GM19043 (cell line): ENCODE measurements at regions not wholly inside any gene's neighbourhood (a gene's known extent, or its start where the extent isn't known, plus 50 kb on each side); places are given as distances from the start of the nearest gene placed in this dataset.

Source experiments
- ATAC-seq: cut with Tn5 transposase; IDR thresholded peaks from one replicate; pipeline ENCODE4 v1.9.1; 2021; ENCODE audit warnings: low read depth; ENCODE audit not compliant: unreplicated experiment

DNA sequence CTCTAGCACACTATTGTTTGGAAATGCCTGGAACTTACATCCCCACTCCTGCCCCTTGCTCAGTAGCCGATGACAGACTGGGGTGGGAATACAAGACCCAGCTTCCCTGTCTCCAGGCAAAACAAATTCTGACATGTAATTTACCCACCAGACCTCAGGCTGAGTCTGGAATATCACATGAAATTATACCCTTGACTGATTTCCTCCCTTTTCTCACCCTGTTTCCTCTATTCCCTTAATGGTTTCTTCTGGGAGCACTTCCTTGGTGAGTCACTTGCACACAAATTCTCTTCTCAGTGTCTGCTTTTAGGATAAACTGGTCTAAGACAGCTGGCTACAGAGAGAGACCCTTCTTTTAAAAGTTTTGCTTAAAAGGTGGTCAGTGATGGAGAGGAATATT lies 65.8 kb upstream of the DIPK2B start:
- ATAC-seq = no peak

DNA sequence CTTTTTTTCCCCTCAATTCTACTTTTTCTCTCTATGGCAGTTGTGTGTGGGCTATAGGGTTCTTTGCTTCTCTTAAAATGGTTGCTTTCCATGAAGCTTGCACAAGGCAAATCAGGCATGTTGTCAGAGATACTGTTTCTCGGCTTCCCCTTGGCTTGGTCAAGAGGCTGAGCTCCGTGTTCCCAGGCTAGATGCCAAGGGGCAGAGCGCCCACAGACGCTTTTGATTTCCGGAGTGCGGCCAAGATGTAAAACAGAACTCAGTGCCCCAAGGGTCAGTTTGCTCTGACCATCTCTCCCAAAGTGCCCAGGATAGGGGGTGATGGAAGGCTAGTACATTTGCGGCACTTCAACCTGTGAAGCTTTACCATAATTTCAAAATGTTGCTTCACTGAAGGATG lies 64.2 kb upstream of the DIPK2B start:
- no peak for ATAC-seq

- ATAC-seq = no peak
Measured at GRCh38 chrX:45261471-45261870, 60.8 kb upstream of the DIPK2B start.

GRCh38 chrX:45261005-45261404 lies 60.3 kb upstream of the DIPK2B start:
- no peak for ATAC-seq

- ATAC-seq = no peak
Measured at GRCh38 chrX:45258731-45259402, 58.2 kb upstream of the DIPK2B start.
